B cell (primary cell): ENCODE measurements at regions not wholly inside any gene's neighbourhood (a gene's known extent, or its start where the extent isn't known, plus 50 kb on each side); places are given as distances from the start of the nearest gene placed in this dataset.

Experiments used
- CTCF ChIP-seq: fragments of 200-600 bp; IDR thresholded peaks from one replicate; pipeline ENCODE4 v1.8.0; 2022; ENCODE audit warnings: antibody characterized with exemption, mild to moderate bottlenecking
- EZH2 ChIP-seq: IDR thresholded peaks from 2 replicates; pipeline ENCODE4 v1.6.1; 2012; ENCODE audit warnings: borderline replicate concordance, low read depth, mild to moderate bottlenecking, moderate library complexity, low read length; ENCODE audit not compliant: insufficient read depth, poor library complexity, severe bottlenecking

- TF ChIP-seq CTCF, result no peak
- TF ChIP-seq EZH2, result no peak
These were observed 122.0 kb upstream of the B3GALT2 start for GRCh38 chr1:193308438-193308837.
